ENCODE measurements at regions not wholly inside any gene's neighbourhood (a gene's known extent, or its start where the extent isn't known, plus 50 kb on each side); places are given as distances from the start of the nearest gene placed in this dataset.

DNA sequence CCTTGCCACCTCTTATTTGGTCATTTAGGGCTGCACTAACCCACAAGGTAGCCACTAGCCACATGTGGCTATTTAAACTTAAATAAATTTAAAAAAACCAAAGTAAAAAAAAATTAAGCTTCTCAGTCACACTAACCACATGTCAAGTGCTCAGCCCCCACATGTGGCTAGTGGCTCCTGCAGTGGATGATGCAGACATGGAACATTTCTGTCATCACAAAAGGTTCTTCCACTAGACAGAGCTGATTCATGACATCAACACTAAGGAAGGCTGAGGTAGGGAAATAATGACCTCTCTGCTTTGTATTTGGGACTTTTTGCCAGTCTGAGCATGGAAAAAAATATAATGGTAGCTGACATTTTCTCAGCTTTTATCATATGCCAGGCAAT, 173.0 kb upstream of the FERMT1 start:
- no peak for FAIRE-seq

DNA sequence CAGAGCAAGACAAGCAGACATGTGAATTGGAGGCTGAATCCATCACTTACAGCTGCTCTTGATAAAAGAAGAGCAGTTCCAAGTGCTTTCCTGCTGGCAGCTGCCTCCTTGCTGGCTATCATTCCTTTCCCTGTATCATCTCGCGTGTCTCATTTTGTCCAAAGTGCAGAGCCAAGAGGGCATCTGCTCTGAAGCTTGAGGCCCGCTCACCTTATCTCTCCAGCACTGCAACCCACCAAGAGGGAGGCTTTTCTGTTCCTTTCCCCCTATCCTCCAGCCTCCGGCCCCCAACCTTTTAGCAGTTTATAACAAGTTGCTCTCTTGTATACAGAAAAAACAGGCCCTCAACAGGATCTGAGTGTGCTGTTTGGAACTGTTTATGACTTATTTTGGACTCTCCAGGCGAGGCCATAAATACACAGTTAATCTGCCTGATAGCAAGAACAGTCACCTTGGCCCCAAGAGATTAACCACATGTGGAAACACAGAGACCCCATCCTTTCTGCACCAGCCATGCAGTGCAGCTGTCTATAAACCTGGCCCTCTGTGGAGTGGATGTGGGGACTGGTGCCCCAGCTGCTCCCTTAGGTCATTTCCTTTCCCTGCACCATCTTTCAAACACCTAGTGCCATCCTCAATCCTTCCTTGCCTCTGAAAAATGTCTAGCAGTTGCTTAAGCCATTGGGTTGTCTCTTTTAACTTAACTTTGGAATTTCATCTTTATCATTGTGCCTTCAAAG, 172.5 kb upstream of the FERMT1 start:
- no peak for FAIRE-seq

DNA sequence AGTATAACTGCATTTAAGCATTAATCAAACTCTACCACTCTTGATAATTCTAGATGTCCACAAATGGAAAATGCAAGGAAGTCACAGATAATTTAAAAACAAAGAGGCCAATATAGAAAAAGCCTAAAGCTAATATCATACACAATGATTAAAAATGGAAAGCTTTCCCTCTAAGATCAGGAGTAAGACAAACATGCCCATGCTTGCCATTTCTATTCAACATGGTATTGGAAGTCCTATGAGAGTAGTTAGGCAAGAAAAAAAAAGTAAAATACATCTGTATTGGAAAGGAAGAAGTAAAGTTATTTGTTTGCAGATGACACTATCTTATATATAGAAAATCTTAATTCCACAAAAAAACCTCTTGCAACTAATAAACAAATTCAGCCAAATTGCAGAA, 164.6 kb upstream of the FERMT1 start:
- FAIRE-seq = no peak

DNA sequence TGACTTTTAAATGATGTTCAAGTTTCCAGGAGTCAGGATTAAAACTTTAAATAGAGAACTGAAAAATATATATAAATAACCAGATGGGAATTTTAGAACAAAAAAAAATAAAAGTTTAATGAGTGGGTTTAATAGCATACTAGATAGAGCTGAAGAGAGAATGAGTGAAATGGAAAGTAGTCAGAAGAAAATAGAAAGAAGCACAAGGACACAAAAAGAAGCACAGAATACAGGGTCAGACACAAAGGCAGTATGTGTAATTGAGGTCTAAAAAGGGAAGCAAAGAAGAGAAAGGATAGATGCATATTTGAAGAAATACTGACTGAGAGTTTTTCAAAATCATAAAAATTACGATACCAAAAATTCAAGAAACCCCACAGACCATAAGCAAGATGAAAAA, 159.8 kb upstream of the FERMT1 start:
- FAIRE-seq = no peak

DNA sequence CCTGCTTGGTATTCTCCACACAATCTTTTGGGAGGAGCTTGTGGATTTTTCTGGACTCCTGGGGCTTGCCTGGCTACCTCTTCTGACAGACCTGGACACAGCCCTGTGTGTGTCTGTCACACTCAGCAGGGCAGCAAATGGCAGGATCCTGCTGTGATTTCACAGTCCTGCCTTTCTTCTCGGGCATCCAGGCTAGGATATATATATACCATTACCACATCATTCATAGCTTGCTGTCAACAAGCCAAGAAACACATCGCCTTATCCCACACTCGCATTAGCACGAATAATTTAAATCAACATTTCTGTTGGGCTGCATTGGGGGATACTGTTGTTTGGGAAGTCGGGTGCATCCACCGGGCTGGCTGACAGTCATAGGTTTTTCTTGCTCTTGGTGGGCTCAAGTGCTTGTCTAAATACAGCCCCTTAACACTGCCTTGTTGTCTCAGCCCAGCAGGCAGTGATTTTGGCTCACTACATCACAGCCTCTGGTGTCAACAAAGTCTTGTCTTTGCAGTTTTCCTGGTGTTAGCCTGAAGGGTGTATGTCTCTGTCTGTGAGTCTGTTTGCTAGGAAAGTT, 154.9 kb upstream of the FERMT1 start:
- FAIRE-seq = no peak

DNA sequence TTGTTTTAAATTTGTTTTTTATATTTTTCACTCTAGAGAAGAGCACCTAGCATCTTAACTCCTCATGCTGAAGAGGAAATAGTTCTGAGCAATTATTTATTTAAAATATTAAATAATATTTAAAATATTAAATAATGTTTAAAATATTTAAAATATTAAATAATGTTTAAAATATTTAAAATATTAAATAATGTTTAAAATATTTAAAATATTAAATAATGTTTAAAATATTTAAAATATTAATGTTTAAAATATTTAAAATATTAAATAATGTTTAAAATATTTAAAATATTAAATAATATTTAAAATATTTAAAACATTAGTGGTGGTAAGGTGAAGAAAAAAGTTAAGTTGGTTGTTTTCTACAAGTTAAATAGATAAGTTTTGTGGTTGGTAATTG, 147.6 kb upstream of the FERMT1 start:
- FAIRE-seq = peak; percentile 96

DNA sequence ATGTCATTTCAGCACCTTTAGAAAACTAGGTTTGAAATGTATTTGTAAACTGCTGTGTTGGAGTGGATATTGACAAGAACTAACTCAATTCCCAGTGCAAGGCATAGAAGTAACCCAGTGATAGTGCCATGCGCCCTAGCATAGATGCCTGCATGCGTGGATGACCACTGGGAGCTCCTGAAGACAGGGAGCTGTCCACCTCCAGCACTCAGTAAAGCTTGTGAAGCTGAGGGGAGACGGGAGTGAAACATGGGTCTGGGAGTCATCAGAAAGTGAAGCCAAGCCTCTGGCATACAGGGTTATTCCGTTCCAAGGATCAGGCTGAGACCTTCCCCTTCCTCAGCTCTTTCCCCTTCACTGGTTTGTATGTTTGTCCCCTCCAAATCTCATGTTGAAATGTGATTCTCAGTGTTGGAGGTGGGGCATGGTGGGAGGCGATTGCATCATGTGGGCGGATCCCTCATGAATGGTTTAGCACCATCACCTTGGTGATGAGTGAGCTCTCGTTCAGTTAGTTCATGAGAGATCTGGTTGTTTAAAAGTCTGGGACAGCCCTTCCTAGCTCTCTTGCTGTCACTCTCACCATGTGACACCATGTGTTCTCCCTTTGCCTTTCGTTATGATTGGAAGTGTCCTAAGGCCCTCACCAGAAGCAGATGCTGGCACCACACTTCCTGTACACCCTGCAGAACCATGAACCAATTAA, 146.5 kb upstream of the FERMT1 start:
- FAIRE-seq = no peak

DNA sequence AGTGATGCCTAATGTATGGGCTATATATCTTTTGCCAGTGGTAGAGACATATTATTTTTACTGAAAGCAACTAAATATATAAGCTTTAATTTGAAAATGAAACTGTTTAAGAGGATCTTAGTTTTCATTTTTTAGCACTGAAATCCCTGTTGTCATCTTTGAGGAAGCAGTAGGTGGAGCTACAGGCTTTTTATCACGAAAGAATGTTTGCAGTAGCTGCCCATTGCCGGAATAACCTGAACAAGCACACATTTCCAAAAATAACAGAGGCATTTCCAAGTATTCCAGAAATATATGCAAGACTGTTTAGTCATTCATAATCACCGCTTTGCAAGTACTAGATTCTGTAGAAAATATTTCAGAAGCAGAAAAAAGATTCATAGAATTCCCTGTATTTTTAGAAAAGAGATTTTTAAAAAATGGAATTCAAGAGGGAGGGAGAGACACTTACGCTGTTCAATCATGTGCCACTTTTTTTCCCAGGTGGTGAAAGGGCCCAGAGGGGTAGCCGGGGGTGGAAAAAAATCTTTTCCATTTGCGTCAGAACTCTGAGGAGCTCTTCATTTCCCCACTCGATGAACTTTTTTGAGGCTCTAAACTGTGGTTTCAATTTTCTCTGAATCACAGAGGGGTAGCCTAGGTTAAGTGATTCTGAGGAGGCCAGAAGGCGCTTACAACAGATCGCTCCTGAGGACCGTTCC, 142.5 kb upstream of the FERMT1 start:
- FAIRE-seq = no peak

DNA sequence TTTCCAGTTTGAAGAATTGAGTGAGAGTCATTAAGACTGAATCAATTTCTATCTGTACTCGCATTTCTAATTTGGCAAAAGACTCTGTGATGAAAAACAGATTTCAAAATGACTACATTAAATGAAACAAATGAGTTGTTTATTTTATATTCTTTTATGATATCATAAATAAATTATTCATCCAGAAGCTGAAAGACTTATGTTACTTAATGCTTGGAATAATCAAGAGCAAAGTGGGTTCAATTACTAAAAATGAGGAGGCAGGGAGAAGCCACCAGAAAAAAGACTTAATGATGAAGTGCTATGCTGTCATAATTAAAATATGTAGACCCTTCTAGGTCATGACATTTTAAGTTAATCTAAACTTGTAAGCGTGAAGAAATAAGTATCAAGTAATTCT, 130.6 kb upstream of the FERMT1 start:
- no peak for FAIRE-seq

DNA sequence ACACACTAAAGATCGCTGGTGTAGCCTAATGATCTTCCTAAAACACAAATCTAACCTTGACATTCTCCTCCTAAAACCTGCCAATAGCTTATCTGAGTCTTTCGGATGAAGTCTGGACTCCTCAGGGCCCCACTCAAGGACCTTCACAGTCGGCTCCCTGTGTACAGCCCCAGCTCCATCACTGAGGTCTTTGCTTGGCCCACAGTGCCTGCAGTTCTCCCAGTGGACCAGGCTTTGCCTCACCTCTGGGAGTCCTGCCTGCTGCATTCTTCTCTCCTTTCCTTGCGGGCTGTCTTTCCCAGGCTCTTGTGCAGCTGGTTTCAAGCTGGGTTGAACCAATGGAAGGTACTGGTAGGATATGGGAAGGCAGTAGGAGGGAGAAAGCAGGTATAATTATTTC, 122.6 kb upstream of the FERMT1 start:
- FAIRE-seq = no peak

DNA sequence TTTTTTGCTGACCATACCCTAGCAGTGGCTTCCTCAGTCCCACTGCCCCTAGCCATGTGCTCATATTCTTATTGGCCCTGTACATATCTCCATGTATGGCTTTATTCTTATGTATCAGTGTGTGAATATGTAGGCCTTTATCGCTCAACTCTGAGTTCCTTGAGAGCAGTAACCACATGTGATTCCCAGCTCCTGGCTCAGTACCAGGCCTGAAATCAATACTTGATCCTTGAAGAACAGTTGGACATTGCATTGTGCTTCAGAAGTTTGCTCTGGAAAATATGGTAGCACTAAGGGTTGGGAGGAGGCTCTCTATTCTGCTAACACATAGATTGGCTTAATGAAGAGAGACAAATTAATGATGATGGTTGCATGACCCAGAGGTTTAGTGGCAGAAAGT, 118.8 kb upstream of the FERMT1 start:
- FAIRE-seq = no peak

DNA sequence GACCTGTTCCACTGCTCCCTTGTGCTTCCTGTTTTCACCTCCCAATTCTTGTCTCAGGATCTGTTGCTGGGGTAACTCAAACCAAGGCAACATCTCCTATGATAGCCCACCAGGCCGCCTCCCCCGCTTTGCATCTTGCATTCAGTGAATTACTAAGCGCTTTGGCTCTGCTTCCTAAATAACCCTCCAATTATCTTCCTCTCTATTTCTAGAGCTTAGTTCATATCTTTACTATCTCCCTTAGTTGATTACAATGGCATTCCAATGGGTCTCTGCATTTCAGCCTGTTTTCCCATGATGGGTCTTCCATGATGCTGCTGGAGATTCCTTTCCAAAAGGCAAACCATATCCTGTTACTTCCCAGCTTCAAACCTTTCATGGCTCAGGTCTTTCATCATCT, 117.2 kb upstream of the FERMT1 start:
- FAIRE-seq = no peak

DNA sequence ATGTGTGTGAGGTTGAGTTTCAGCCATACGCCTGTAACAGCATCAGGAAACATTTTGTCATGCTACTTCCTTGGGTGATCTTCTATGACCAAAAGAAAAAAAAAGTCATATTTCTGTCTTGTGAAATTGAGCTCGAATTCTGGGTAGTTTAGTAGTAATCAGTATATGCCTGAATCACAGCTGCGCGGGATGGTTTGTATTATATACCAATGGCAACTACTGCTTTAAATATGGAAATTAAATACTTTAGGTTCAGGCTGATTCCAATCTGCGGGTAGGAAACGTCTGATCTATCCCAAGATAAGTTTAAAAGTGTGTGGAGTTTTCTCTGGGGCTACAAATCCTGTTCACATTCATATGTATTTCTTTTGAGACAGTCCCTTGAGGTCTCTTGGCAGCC, 115.6 kb upstream of the FERMT1 start:
- no peak for FAIRE-seq

DNA sequence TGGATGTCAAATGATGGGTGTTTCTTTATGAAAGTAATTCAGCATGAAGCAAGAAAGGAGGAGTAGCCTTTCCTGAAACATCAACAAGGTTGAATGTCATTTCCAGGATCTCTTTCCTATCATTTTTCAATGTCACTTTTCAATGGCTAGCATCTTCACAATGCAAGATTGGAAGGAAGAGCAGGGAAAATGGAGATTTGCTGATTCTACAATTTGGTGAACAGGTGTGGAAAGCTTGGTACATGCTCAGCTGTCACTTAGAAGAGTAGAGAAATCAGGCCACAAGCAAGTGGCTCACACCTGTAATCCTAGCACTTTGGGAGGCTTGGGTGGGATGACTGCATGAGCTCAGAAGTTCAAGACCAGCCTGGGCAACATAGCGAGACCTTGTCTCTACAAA, 112.7 kb upstream of the FERMT1 start:
- FAIRE-seq = no peak

DNA sequence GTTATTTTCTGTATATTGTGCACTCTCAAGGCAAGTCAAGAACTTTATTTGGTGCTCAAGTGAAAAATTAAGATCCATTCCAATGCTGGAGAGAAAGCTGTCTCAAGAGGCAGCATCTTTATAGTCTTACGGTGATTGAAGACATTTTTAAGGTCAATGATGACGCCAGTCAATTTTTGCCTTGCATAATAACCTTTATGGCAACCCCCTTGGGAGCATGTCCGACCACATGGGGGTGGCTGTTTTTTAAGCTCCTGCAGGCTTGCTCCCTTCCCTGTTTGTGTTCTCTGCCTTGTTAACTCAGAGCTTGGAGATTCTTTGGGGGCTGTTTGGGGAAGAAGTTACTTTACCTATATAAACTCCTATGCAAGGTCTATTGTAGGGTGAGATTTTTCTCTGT, 109.6 kb upstream of the FERMT1 start:
- no peak for FAIRE-seq

DNA sequence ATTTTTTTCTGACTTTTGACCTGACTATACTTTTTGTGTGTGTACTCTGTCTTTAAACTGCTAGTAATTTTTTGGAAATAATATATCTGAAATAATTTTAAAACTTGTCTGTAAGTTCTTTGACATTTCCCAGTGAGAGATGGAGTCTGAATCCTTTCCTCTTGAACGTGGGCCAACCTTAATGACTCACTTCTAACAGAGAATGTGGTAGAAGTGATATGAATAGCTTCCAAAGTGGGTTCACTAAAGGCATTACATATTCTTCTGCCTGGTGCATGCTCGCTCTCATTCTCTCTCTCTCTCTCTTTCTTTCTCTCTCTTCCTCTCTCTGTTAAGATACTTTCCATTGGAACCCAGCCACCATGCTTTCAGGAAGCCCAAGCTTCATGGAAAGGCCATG, 108.7 kb upstream of the FERMT1 start:
- no peak for FAIRE-seq

DNA sequence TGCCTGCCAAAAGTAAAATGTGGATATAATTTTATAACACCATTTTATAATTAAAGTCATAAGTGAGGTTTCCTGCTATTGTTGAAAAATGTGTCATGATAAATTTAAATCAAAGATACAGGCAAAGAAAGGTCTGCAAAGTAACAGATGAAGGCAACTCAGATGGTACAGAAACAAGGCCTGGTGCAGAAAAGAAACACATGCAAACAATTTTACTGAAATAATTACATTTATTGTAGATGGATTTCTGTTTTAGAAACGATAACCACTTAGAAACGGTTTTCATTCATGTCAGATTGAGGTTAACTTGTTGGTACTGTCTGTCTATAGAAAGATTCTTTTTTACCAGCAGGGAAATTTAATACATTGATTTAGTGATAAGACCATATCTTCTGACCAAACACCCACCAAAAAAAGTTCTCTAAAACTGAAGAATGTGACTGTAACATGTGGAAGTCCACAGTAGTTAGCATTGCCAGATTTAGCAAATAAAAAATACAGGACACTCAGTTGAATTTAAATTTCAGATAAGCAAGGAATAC, 105.5 kb upstream of the FERMT1 start:
- no peak for FAIRE-seq

DNA sequence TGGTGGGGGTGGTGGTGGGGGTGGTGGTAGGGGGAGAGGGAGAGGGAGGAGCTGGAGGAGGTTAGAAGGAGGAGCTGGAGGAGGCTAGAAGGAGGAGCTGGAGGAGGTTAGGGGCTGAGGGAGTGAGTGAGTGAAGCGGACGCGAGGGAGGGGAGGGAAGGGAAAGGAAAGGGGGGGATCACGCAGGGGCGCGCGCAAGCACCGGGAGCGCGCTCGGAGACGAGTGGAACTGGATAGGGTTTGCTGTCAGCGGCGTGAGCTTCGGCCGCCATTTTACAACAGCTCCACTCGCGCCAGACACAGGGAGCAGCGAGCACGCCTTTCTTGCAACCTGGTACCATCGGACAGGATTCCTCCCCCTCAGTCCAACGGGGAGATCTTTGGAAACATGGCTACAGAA, 90.5 kb upstream of the FERMT1 start:
- FAIRE-seq = no peak

DNA sequence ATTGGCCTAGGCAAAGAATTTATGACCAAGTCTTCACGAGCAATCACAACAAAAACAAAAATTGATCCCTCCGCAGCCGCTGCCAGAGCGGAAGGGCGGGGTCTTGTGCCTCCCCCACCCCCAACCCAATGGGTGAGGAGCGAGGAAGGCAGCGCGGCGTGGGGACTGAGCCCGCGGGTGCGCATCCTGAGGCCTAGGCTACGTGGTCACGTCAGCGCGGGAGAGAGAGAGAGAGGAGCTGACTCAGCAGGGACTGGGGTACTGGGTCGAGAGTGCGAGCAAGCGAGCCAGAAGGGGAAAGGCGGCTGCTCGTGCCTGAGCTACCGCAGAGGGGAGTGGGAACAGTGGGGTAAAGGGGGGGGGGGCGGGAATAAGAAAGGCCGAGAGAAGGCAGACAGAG, 90.1 kb upstream of the FERMT1 start:
- no peak for FAIRE-seq

DNA sequence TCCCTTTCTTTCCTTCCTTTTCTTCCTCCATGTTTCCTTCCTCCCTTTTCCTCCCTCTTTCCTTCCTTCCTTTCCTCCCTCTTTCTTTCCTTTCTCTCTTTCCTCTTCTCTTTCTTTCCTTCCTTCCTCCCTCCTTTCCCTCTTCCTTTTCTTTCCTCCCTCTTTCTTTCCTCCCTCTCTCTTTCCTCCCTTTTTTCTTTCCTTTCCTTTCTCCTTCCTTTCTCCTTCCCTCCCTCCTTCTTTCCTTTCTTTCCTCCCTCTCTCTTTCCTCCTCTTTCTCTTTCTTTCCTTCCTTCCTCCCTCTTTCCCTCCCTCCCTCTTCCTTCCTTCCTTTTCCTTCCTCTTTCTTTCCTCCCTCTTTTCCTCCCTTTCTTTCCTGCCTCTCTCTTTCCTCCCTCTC, 86.3 kb upstream of the FERMT1 start:
- FAIRE-seq = no peak

DNA sequence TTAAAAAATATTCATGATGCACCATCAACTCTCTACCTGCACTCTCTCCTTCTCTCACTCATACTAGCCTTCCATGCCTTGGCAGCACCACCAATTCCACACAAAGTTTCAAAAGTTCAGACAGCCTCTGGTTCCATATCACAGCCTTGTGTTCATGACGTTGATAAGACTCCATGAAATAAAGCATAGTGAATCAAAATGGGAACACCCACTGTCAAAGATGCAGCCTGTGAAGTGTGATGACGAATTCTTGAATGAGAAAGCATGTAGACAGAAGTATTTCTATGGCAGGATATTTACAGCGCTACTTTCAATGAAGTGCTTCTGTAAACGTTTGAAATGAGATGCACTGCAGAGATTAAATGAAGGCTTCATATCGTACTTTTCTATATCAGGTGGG, 77.3 kb upstream of the FERMT1 start:
- no peak for FAIRE-seq

DNA sequence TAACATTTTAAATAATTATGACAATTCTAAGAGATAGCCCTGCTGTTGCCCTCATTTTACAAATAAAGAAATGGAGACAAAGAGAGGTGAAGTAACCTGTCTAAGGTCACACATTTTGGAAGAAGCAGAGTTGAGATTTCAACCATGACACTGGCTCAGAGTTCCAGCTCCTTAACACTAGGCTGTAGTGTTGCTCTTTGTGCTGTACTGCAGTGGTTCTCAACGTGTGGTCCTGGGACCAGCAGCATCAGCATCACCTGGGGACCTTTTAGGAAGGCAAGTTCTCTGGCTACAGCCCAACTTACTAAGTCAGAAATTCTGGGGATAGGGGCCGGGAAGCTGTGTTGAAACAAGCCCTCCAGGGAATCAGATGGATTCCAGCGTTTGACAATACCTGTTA, 62.4 kb upstream of the FERMT1 start:
- FAIRE-seq = no peak

DNA sequence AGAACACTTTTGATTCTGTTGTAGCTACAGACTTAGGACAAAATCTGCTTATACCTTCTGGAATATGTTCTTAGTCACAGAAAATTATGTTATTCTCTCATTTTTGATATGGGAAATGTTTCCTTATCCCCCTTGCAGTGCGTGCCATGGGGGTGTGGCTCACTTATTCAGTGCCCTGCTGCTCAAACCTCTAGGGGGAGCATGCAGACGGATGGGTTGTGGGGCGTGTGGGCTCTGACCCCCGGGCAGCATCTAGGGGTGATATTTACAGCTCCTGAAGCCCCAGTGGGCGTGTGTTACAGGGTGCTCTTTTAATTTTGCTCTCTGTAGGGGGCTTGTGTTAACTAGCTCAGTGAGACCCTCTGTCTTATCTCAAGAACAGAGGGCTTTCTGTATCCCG, 61.3 kb upstream of the FERMT1 start:
- FAIRE-seq = no peak

DNA sequence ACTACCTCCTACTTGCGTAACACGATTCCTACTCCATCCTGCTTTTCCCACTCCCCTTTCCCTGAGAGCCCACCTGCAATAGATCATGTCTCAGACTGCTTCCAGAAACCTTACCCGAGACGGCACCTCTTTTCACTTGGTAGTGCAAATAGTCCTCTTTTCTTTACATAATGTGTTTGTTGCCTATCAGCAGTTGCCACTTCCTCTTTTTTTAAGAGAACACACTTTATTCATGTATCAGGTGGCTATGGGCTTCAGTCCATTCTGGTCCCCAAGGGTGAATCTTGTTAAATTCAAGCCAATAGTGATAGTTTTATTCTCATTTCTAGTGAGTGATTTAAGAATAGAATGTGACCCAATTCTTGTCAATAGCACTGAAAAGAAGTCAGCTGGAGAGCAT, 57.7 kb upstream of the FERMT1 start:
- no peak for FAIRE-seq
